AG09309 (cell line): ENCODE measurements at regions not wholly inside any gene's neighbourhood (a gene's known extent, or its start where the extent isn't known, plus 50 kb on each side); places are given as distances from the start of the nearest gene placed in this dataset.

Experiments used
- DNase-seq: peaks from one replicate; pipeline ENCODE4 v3.0.0-alpha.2; 2010; ENCODE audit warnings: low read depth
- H3K4me3 ChIP-seq: 2 replicates; pipeline ENCODE4 v1.5.1; 2011; ENCODE audit warnings: mild to moderate bottlenecking, low read depth, low read length, moderate library complexity; ENCODE audit not compliant: control insufficient read depth
- TF ChIP-seq, protein P1 (sequence below): IDR thresholded peaks from 2 replicates; pipeline ENCODE4 v1.5.1; 2011; ENCODE audit warnings: mild to moderate bottlenecking, low read depth, low read length, inconsistent platforms; ENCODE audit not compliant: insufficient read depth, control insufficient read depth; ENCODE audit errors: missing control alignments

DNA sequence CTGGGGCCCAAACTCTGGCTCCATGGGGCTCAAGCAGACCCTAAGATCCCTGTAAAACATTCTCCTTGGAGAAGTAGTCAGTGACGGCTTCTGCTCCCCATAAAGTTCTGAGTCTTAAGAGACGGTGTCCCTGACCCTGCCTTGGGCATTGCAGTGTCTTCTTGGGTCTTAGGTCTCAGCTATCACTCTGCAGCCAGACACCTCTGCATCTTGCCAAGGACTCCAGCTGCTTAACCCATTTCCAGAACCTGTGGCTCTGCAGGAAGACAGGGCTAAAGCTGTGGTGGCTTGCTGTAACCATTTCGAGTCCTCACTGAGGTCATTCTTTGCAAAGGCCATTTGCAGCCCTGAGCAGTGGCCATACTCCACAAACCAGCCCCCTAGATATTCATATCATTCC, 337.1 kb upstream of the ZMIZ1 start:
- no peak overlapping the region for H3K4me3 ChIP-seq
- DNase-seq, result no peak
- TF ChIP-seq, protein P1, sequence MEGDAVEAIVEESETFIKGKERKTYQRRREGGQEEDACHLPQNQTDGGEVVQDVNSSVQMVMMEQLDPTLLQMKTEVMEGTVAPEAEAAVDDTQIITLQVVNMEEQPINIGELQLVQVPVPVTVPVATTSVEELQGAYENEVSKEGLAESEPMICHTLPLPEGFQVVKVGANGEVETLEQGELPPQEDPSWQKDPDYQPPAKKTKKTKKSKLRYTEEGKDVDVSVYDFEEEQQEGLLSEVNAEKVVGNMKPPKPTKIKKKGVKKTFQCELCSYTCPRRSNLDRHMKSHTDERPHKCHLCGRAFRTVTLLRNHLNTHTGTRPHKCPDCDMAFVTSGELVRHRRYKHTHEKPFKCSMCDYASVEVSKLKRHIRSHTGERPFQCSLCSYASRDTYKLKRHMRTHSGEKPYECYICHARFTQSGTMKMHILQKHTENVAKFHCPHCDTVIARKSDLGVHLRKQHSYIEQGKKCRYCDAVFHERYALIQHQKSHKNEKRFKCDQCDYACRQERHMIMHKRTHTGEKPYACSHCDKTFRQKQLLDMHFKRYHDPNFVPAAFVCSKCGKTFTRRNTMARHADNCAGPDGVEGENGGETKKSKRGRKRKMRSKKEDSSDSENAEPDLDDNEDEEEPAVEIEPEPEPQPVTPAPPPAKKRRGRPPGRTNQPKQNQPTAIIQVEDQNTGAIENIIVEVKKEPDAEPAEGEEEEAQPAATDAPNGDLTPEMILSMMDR, result no peak

DNA sequence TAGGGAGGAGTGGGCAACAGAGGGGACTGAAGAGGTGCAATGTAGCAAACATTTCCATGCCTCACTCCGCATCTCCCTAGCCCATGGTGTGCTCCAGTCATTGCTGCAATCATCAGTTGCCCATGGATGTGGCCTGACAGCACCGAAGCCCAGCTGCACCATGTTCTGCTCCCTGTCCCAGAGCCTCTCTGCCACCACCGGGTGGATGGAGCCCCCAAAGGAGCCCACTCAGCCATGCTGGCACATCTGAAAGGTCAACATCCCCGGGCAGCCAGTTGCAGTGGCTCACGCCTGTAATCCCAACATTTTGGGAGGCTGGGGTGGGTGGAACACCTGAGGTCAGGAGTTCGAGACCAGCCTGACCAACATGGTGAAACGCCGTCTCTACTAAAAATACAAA, 336.4 kb upstream of the ZMIZ1 start:
- DNase-seq, result no peak
- no peak overlapping the region for H3K4me3 ChIP-seq
- TF ChIP-seq, protein P1, result no peak

DNA sequence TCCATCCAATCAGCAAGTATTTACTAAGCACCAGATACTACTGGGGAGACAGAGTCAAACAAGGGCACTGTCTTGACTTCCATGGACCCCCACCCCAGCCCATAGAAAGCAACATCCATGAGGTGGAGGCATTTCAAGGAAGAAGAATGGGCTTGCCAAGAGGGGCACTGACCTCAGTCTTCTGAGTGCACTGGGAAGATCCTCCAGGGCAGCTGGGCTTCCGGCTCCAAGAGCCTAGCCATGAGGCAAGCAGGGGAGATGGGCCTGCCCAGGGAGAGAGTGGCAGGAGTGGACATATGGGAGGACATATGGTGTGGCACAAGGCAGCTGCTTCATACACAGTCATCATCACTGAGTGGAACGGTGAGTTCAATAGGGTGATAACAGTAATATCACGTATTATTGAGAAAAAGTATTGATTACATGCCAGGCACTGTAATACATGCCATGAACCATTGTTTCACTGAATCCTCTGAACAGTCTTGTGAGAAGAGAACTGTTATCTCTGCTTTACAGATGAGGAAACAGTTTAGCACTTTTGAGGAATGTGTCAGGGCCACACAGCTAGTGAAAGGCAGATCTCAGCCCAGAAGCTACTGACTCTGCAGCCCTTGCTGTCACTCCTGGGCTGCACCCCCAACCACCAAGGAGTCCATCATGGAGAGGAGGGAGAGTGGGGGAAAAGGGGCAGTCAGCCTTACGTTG, 331.7 kb upstream of the ZMIZ1 start:
- DNase-seq, result no peak
- TF ChIP-seq, protein P1, result no peak
- no peak overlapping the region for H3K4me3 ChIP-seq

DNA sequence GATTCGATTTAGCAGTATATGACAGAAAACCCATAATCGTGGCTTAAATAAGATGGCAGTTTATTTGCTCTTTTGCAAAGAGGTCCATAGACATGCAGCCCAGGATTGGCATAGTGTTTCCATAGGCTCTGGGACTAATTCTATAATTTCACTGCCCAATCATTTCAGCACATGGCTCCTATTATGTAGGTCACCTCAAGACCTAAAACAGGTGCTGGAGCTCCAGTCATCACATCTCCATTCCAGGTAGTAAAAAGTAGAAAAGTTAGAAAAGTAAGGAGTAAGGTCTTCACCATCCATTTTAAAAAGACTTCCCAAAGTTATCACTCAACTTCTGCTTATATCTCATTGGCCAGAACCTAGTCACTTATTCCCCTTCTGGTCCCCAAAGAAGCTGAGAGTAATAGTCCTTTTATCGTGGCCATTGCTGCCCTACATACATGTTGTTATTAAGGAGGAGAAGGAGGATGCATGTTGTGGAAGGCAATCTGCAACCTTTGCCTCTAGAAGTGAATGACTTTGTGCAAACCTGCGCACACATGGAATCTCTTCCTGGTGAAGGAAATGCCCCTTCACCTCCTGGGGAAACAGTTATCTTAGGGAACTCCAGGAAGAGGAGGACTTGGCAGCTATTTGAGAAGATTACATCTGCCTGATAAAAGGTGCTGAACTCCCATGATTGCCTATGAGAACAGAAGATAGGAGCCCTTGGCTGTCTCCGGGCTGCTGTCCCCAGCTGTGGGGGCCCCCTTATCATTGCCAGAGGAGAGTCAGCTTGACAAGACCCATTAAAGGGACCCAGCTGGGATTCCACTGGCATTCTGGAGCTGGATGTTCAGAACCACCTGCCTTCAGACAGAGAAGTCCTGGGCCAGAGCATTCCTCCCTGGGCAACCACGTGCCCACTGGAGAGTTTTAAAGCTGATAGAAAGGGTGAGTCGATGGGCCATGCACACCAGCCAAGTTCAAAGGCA, 330.6 kb upstream of the ZMIZ1 start:
- TF ChIP-seq, protein P1, result no peak
- no peak for DNase-seq
- no peak overlapping the region for H3K4me3 ChIP-seq

DNA sequence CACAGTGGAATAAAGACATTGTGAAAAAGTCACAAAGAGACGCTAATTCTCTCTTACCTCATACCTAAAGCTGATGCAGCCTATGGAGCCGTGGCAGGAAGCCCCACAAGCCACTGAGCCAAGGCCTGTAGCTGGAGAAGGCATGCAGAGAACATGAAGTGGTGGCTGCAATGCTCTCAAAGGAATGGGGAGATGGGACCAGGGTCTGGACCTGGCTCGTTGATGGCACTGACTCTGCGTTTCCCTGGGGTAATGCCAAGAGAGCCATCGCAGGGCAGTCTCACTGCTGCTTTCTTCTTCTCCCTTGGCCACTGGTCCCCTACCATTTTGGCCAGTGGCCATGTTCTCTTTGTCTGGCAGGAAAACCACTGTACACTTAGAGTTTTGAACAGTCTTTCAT, 329.9 kb upstream of the ZMIZ1 start:
- TF ChIP-seq, protein P1, result no peak
- DNase-seq, result no peak
- H3K4me3 ChIP-seq, result no peak overlapping the region

DNA sequence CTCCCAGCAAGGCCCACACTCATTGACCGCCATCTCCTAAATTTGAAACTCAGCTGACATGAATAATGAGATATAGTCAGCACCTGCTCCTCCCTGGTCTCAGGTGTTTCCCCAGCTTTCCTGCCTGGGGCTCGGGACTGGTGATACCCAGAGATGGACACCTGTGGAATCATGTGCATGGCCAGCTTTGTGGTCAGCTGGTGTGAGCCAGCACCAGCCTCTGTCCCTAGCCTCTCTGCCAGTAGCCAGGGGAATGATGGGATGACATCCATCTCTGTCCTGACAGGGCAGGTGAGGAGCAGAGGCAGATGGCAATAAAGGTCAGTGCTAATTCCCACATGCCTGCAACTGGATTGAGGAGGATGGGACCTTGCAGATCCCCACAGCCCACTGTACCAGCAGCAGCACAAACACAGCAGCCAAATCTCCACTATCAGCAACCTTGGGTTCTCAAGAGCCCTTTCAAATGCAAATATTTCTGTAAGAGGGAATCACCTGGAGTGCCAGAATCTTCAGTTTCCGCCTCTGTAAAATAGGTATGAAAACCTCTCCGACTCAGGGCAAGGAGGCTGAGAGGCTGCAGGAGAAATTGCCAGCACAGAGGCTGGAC, 329.2 kb upstream of the ZMIZ1 start:
- H3K4me3 ChIP-seq, result no peak overlapping the region
- TF ChIP-seq, protein P1, result no peak
- DNase-seq, result no peak
